Lung (tissue), 11 donors: ENCODE measurements at regions not wholly inside any gene's neighbourhood (a gene's known extent, or its start where the extent isn't known, plus 50 kb on each side); places are given as distances from the start of the nearest gene placed in this dataset.

ENCODE experiments used
- ATAC-seq: fragments of 200-7000 bp; cut with Tn5 transposase; one replicate; pipeline ENCODE4 v1.9.1; 2020; ENCODE audit warnings: moderate number of reproducible peaks; ENCODE audit not compliant: insufficient read depth, low FRiP score
- DNase-seq, 3 donors: peaks; one replicate each; pipeline ENCODE4 v3.0.0-alpha.2; 2013 to 2017
- H3K27ac ChIP-seq, 2 donors: one replicate each; pipeline ENCODE4 v1.5.1; 2013; ENCODE audit warnings: mild to moderate bottlenecking in 2 of 2, moderate library complexity in 2 of 2, control low read depth in 1 of 2, inconsistent platforms in 1 of 2, low read depth in 1 of 2, low read length in 1 of 2
- H3K27me3 ChIP-seq, 3 donors: one replicate each; pipeline ENCODE4 v1.5.1; 2013; ENCODE audit warnings: low read length in 2 of 3; ENCODE audit not compliant: control insufficient read depth in 3 of 3, insufficient read depth in 3 of 3
- H3K36me3 ChIP-seq, 4 donors: one replicate each; pipeline ENCODE4 v1.5.1; 2013; ENCODE audit warnings: low read length in 4 of 4, mild to moderate bottlenecking in 1 of 4, moderate library complexity in 1 of 4; ENCODE audit not compliant: control insufficient read depth in 4 of 4, insufficient read depth in 4 of 4
- H3K4me1 ChIP-seq, 5 donors: one replicate each; pipeline ENCODE4 v1.5.1; 2013; ENCODE audit warnings: low read length in 5 of 5, mild to moderate bottlenecking in 2 of 5, moderate library complexity in 1 of 5; ENCODE audit not compliant: control insufficient read depth in 5 of 5, insufficient read depth in 5 of 5
- H3K4me3 ChIP-seq: one replicate; pipeline ENCODE4 v1.5.1; 2013; ENCODE audit warnings: mild to moderate bottlenecking, control low read depth, moderate library complexity
- H3K9ac ChIP-seq, 2 donors: one replicate each; pipeline ENCODE4 v1.5.1; 2013; ENCODE audit warnings: low read length in 2 of 2, control low read depth in 1 of 2; ENCODE audit not compliant: insufficient read depth in 1 of 2
- H3K9me3 ChIP-seq, 4 donors: one replicate each; pipeline ENCODE4 v1.5.1; 2013; ENCODE audit warnings: low read length in 3 of 4, mild to moderate bottlenecking in 1 of 4, moderate library complexity in 1 of 4; ENCODE audit not compliant: control insufficient read depth in 4 of 4, insufficient read depth in 3 of 4
- WGBS, 2 donors: extraction: QIAGEN DNeasy Blood & Tissue Kit; methylation state at CpG; one replicate each; pipeline ENCODE4 v1.1.7; 2013; 5-methylcytosine and 5-hydroxymethylcytosine counted together
- TF ChIP-seq, protein P1 (sequence below): IDR thresholded peaks from 2 replicates; pipeline ENCODE4 v1.5.1; 2012; ENCODE audit warnings: mild to moderate bottlenecking; ENCODE audit errors: control extremely low read depth, extremely low read depth
- donor health status: control.
- donor health status: control.
- donor health status: Bipolar disorder and iron deficiency.
- donor health status: healthy.
- donor health status: DM: yes; HTN: yes; CAD: no.

GRCh38 chr10:8898745-8899330 lies 844.4 kb downstream of the GATA3 start:
- Histone ChIP-seq H3K9ac (no peak overlapping the region), H3K9me3 (no peaks in the 10 kb centered on the region), H3K27me3 (no peaks in the 10 kb centered on the region), H3K4me1 (no peaks in the 10 kb centered on the region), H3K36me3 (no peaks in the 10 kb centered on the region), H3K4me3 (no peak overlapping the region), H3K27ac (no peak overlapping the region)
- TF ChIP-seq, protein P1, sequence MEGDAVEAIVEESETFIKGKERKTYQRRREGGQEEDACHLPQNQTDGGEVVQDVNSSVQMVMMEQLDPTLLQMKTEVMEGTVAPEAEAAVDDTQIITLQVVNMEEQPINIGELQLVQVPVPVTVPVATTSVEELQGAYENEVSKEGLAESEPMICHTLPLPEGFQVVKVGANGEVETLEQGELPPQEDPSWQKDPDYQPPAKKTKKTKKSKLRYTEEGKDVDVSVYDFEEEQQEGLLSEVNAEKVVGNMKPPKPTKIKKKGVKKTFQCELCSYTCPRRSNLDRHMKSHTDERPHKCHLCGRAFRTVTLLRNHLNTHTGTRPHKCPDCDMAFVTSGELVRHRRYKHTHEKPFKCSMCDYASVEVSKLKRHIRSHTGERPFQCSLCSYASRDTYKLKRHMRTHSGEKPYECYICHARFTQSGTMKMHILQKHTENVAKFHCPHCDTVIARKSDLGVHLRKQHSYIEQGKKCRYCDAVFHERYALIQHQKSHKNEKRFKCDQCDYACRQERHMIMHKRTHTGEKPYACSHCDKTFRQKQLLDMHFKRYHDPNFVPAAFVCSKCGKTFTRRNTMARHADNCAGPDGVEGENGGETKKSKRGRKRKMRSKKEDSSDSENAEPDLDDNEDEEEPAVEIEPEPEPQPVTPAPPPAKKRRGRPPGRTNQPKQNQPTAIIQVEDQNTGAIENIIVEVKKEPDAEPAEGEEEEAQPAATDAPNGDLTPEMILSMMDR, result no peak
- WGBS, 2 donors, result 74 to 84% methylated on average over 2 of the region's 2 CpGs
- no peak for ATAC-seq
- DNase-seq, result no peak

DNA sequence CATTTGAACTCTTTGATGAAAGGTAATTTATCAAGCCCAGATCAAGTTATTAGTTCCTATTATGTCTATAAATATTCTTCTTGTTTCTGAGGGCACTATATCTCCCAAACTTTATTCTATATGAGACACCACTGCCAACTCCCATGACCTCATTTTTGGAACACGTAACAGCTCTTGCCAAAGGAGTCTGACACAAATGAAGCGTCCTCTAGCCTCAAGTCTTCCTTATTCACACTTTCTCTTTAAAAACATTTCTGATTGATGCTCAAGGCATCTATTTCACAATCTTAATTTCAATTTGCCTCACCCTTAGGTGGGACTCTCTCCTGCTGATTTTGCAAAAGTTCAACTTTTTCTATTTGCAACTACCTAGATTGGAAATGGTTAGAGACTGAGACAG lies 848.4 kb downstream of the GATA3 start:
- Histone ChIP-seq H3K36me3 (no peaks in the 10 kb centered on the region), H3K9ac (no peak overlapping the region), H3K4me3 (no peak overlapping the region), H3K4me1 (no peaks in the 10 kb centered on the region), H3K9me3 (no peaks in the 10 kb centered on the region), H3K27ac (no peak overlapping the region), H3K27me3 (no peaks in the 10 kb centered on the region)
- TF ChIP-seq, protein P1, result no peak
- WGBS, 2 donors, result 65 to 70% methylated on average over 2 of the region's 2 CpGs
- DNase-seq, result no peak
- no peak for ATAC-seq

DNA sequence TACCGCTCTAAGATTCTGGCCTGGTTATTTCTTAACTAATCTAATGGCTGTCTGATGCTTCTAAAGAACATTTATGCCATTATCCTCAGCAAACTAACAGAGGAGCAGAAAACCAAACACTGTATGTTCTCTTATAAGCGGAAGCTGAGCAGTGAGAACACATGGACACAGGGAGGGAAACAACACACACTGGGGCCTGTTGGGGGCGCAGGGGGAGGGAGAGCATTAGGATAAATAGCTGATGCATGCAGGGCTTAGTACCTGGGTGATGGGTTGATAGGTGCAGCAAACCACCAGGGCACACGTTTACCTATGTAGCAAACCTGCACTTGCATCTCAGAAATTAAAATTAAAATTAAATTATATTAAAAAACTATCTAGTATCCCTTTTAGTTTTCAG lies 853.5 kb downstream of the GATA3 start:
- Histone ChIP-seq H3K9me3 (no peaks in the 10 kb centered on the region), H3K27ac (no peak overlapping the region), H3K27me3 (no peaks in the 10 kb centered on the region), H3K4me1 (no peaks in the 10 kb centered on the region), H3K4me3 (no peak overlapping the region), H3K36me3 (no peaks in the 10 kb centered on the region), H3K9ac (no peak overlapping the region)
- no peak for ATAC-seq
- no peak for DNase-seq
- 72 to 85% methylated on average over 4 of the region's 4 CpGs for WGBS, 2 donors
- TF ChIP-seq, protein P1, result no peak

DNA sequence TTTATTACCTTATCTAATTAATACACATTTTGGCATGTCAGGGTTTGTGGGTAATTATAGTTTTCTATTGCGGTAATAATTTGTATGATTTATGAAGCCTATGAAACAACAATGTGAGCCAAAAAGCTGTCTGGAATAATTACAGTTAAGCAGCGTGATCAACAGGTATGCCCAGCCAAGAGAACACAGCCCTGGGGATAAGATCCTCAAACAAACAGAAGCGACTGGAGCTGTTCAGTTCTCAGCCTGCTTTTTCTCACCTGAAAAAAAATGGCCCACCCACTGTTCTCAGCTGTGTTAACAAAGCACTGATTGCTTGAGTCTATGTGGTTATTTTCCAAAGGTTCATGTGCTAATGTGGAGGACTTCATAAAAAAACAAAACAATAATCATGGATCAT lies 855.8 kb downstream of the GATA3 start:
- no peaks in the 10 kb centered on the region for H3K36me3 ChIP-seq
- H3K4me3 ChIP-seq, result no peak overlapping the region
- no peaks in the 10 kb centered on the region for H3K9me3 ChIP-seq
- DNase-seq (no peak), ATAC-seq (no peak)
- no peaks in the 10 kb centered on the region for H3K27me3 ChIP-seq
- H3K27ac ChIP-seq, result no peak overlapping the region
- H3K9ac ChIP-seq, result no peak overlapping the region
- 66 to 87% methylated on average over 3 of the region's 3 CpGs for WGBS, 2 donors
- TF ChIP-seq, protein P1, result no peak
- no peaks in the 10 kb centered on the region for H3K4me1 ChIP-seq
